Vagina (tissue), 2 donors: ENCODE measurements at regions not wholly inside any gene's neighbourhood (a gene's known extent, or its start where the extent isn't known, plus 50 kb on each side); places are given as distances from the start of the nearest gene placed in this dataset.

Source experiments
- DNase-seq, 2 donors: peaks; one replicate each; pipeline ENCODE4 v3.0.0-alpha.2; 2017; ENCODE audit errors: extremely low spot score in 2 of 2
- H3K27ac ChIP-seq: fragments of 200-600 bp; sonication (generic); one replicate; pipeline ENCODE4 v1.5.1; 2019
- H3K27me3 ChIP-seq: fragments of 200-600 bp; sonication (generic); one replicate; pipeline ENCODE4 v1.5.1; 2019
- H3K36me3 ChIP-seq, 2 donors: fragments of 200-600 bp; sonication (generic); one replicate each; pipeline ENCODE4 v1.5.1; 2017 to 2019
- H3K4me1 ChIP-seq: fragments of 200-600 bp; sonication (generic); one replicate; pipeline ENCODE4 v1.5.1; 2019
- H3K4me3 ChIP-seq, 2 donors: fragments of 200-600 bp; sonication (generic); 1 replicate in 1 of 2; 2 replicates in 1 of 2; pipeline ENCODE4 v1.5.1; 2016 to 2019
- H3K9me3 ChIP-seq: fragments of 200-600 bp; sonication (generic); one replicate; pipeline ENCODE4 v1.5.1; 2019
- POLR2A ChIP-seq, 2 donors: fragments of 450-650 bp; IDR thresholded peaks; one replicate each; pipeline ENCODE4 v1.6.1; 2017; ENCODE audit warnings: antibody characterized with exemption in 2 of 2, mild to moderate bottlenecking in 2 of 2, moderate library complexity in 2 of 2
- POLR2AphosphoS5 ChIP-seq, 2 donors: sonication (generic); formaldehyde crosslinking; IDR thresholded peaks; one replicate each; pipeline ENCODE4 v1.9.0; 2017; ENCODE audit warnings: antibody characterized with exemption in 2 of 2, mild to moderate bottlenecking in 2 of 2, low read depth in 1 of 2; ENCODE audit not compliant: insufficient read depth in 1 of 2
- intact Hi-C: fragments of 100-400 bp; cut with DNase I; formaldehyde crosslinking; loops from one replicate; pipeline ENCODE4 v1.15.1; 2023
- TF ChIP-seq, protein P1 (sequence below), 3 experiments: fragments of 450-650 bp in 2 of 3; fragments of 200-600 bp in 1 of 3; sonication (generic) in 1 of 3; IDR thresholded peaks; one replicate each; pipeline ENCODE4 v1.5.1; 2017 to 2019; ENCODE audit warnings: antibody characterized with exemption in 3 of 3, mild to moderate bottlenecking in 2 of 3, moderate library complexity in 2 of 3

DNA sequence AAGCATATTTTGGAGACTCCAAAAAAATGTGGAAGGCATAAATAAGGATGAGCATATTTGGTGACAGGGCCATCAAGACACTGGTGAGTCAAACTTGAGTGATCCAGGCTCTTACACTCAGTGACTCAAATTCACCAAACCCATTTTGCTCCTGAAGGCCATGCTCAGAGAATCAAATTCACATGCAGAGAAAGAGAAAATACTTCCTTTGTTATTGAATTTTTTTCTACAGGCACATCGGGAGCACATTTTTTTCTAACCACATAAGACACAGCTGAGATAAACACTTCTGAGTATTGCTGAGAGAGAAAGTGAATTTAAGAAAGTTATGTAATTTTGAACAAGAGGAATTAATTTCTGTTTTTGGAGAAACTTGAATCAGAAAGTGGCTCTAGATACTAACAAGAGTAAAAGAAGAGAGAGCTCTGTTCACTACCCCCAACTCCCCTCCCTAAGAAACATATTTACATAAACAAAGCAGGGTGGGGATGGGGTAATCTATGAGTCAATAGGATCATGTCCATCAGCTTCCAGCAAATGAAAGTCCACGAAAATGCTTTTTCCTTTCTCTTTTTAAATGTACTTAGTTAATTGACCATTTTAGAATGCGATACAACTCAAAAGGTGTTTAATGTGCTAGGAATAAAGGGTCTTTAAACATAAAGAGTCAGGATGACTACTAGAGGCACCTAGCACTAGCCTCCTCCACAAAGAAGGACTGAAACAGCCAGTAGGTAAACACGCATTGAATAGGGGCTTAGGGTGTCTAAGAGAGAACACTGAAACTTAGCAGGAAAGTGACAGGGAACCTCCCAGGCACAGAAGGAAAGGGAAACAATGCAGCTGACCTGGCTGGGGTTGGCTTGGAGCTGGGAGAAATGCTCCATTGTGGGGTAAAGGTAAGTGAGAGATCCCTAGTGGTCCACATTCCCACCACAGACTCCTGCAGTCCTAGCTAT, 152.3 kb downstream of the KCNE4 start:
- no peak for DNase-seq
- TF ChIP-seq POLR2A (IDR thresholded peaks at IDR 0.05) = no peak
- TF ChIP-seq, protein P1, sequence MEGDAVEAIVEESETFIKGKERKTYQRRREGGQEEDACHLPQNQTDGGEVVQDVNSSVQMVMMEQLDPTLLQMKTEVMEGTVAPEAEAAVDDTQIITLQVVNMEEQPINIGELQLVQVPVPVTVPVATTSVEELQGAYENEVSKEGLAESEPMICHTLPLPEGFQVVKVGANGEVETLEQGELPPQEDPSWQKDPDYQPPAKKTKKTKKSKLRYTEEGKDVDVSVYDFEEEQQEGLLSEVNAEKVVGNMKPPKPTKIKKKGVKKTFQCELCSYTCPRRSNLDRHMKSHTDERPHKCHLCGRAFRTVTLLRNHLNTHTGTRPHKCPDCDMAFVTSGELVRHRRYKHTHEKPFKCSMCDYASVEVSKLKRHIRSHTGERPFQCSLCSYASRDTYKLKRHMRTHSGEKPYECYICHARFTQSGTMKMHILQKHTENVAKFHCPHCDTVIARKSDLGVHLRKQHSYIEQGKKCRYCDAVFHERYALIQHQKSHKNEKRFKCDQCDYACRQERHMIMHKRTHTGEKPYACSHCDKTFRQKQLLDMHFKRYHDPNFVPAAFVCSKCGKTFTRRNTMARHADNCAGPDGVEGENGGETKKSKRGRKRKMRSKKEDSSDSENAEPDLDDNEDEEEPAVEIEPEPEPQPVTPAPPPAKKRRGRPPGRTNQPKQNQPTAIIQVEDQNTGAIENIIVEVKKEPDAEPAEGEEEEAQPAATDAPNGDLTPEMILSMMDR (IDR thresholded peaks at IDR 0.05) = no peak
- no peak for TF ChIP-seq POLR2AphosphoS5 (IDR thresholded peaks at IDR 0.05; ENCODE audit: insufficient read depth in 1 of 2, low read depth in 1 of 2)
- no peak overlapping the region for H3K4me3 ChIP-seq
- no peaks in the 10 kb centered on the region for H3K9me3 ChIP-seq
- no peak overlapping the region for H3K27ac ChIP-seq
- no peaks in the 10 kb centered on the region for H3K36me3 ChIP-seq
- no peaks in the 10 kb centered on the region for H3K4me1 ChIP-seq
- intact Hi-C loops = no loop called here
- no peaks in the 10 kb centered on the region for H3K27me3 ChIP-seq

DNA sequence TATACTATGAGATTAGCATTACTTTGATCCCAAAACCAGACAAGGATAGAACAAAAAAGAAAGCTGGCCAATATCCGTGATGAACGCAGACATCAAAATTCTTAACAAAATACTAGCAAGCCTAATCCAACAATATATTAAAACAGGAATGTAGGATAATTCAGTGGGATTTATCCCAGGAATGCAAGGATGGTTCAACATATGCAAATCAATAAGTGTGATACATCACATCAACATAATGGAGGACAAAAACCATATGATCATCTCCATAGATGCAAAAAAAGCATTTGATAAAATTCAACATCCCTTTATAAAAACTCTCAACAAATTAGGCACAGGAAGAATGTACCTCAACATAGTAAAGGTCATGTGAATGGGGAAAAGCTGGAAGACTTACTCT, 158.5 kb downstream of the KCNE4 start:
- H3K9me3 ChIP-seq = no peaks in the 10 kb centered on the region
- DNase-seq = no peak

DNA sequence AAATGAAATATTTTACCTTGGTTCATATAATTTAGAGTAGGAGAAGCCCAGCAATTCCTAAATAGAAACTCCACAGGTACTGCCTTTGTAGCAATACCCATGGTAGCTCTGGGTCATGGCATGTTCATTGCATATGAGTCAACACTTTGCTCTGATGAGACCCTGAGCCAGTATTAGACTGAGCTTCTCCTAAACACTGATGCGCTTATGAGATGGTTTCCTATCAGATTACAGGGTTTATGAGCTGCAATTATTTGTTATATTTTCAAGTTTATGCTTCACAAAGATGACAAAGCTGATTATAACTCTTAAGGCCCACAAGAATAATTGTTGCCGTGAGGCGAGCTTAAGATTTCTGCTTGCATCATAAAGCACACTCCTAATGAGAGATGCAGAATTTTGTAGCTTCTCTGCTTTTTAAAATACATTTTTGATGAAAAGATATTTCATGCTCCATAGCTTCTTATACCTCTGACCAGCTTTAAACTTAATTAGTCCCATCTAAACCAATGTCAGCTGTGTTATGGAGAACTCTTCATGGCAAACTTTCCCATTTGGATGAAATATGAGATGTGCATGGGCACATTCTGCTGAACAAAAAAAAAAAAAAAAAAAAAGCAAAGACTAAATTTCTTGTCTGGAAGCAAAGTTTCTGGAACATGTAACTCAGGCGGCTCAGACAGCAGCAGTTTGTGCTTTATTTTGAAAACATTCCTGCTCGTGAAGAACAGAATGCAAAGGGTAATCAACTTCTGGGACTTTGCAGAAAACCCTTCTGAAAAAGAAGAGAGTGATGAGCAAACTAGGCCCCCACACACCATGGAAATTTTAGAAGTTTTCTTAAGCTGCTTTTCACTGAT, 162.6 kb downstream of the KCNE4 start:
- intact Hi-C loops = no loop called here
- H3K4me1 ChIP-seq = no peaks in the 10 kb centered on the region
- H3K4me3 ChIP-seq = no peak overlapping the region
- H3K27ac ChIP-seq = peak overlapping the region; percentile 42
- H3K9me3 ChIP-seq = no peaks in the 10 kb centered on the region
- H3K27me3 ChIP-seq = no peaks in the 10 kb centered on the region
- no peaks in the 10 kb centered on the region for H3K36me3 ChIP-seq
- DNase-seq = no peak
- TF ChIP-seq POLR2AphosphoS5 (IDR thresholded peaks at IDR 0.05; ENCODE audit: insufficient read depth in 1 of 2, low read depth in 1 of 2) (no peak), POLR2A (IDR thresholded peaks at IDR 0.05) (no peak)
- TF ChIP-seq, protein P1 (IDR thresholded peaks at IDR 0.05) = no peak

More for the DNA sequence above, 158.5 kb downstream of the KCNE4 start:
- H3K36me3 ChIP-seq = no peaks in the 10 kb centered on the region
- H3K4me1 ChIP-seq = no peaks in the 10 kb centered on the region
- intact Hi-C loops = no loop called here
- TF ChIP-seq POLR2AphosphoS5 (IDR thresholded peaks at IDR 0.05; ENCODE audit: insufficient read depth in 1 of 2, low read depth in 1 of 2) (no peak), POLR2A (IDR thresholded peaks at IDR 0.05) (no peak)
- TF ChIP-seq, protein P1 (IDR thresholded peaks at IDR 0.05) = no peak
- no peaks in the 10 kb centered on the region for H3K27me3 ChIP-seq
- H3K27ac ChIP-seq = no peak overlapping the region
- H3K4me3 ChIP-seq = no peak overlapping the region

DNA sequence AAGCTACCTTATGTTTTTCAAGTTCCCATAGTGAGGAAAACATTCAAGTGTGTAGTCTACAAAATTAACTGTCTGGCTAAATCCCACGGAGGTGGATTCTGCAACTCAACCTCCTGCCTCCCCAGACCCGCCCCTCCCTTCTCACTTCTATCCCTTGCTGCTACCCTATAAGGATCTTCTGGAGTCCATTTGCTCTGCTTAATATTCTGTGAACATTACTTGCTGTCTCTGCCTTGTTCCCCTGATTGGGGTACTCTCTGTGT, 163.2 kb downstream of the KCNE4 start:
- Histone ChIP-seq H3K27me3 (no peaks in the 10 kb centered on the region), H3K27ac (peak overlapping the region; percentile 42), H3K4me3 (no peak overlapping the region), H3K4me1 (no peaks in the 10 kb centered on the region), H3K36me3 (no peaks in the 10 kb centered on the region), H3K9me3 (no peaks in the 10 kb centered on the region)
- DNase-seq = no peak
- intact Hi-C loops = no loop called here
- TF ChIP-seq, protein P1 (IDR thresholded peaks at IDR 0.05) = no peak
- TF ChIP-seq POLR2AphosphoS5 (IDR thresholded peaks at IDR 0.05; ENCODE audit: insufficient read depth in 1 of 2, low read depth in 1 of 2) = no peak
- no peak for TF ChIP-seq POLR2A (IDR thresholded peaks at IDR 0.05)
